ENCODE measurements at regions not wholly inside any gene's neighbourhood (a gene's known extent, or its start where the extent isn't known, plus 50 kb on each side); places are given as distances from the start of the nearest gene placed in this dataset.
A peak's percentile ranks its signal among the peaks of the same experiment; 100 is the strongest.

DNA sequence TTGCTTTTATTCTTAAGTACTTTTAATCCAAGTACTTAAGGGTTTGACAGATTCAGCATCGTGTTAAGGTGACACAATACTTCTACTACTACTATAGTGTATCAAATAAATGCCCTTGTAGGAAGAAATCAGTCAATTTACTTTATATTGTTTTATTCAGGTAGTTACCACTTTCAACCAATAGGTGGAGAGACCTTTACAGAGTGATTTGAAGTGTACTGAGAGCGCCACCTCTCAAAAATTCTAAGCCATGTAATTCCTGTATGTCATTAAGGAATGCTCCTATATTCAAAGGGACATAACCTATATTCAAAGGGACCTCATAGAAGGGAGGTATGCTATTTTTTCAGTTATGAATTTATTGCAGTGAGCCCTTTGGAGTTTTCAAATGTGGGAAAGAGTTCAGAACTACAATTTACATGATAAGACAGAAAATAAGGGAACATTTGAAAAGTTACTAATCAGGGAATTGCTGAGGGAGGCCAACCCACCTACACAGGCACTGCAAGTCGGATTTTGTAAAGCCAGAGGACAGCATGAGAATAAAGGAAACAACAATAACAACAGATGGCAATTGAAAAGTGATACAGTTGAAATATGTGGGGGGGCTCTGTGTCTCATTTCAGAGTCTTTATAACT lies 955.6 kb downstream of the TBC1D32 start:
- no peak overlapping the region for H2AFZ ChIP-seq
- peak; percentile 84 for ATAC-seq
- TF ChIP-seq ZNF114 (CRISPR knock-in tag; IDR thresholded peaks at IDR 0.05): no peak
- TF ChIP-seq, protein P1, sequence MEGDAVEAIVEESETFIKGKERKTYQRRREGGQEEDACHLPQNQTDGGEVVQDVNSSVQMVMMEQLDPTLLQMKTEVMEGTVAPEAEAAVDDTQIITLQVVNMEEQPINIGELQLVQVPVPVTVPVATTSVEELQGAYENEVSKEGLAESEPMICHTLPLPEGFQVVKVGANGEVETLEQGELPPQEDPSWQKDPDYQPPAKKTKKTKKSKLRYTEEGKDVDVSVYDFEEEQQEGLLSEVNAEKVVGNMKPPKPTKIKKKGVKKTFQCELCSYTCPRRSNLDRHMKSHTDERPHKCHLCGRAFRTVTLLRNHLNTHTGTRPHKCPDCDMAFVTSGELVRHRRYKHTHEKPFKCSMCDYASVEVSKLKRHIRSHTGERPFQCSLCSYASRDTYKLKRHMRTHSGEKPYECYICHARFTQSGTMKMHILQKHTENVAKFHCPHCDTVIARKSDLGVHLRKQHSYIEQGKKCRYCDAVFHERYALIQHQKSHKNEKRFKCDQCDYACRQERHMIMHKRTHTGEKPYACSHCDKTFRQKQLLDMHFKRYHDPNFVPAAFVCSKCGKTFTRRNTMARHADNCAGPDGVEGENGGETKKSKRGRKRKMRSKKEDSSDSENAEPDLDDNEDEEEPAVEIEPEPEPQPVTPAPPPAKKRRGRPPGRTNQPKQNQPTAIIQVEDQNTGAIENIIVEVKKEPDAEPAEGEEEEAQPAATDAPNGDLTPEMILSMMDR (conservative IDR thresholded peaks at IDR 0.05; ENCODE audit: low read depth in 2 of 2): peak; percentile 88 to 93

DNA sequence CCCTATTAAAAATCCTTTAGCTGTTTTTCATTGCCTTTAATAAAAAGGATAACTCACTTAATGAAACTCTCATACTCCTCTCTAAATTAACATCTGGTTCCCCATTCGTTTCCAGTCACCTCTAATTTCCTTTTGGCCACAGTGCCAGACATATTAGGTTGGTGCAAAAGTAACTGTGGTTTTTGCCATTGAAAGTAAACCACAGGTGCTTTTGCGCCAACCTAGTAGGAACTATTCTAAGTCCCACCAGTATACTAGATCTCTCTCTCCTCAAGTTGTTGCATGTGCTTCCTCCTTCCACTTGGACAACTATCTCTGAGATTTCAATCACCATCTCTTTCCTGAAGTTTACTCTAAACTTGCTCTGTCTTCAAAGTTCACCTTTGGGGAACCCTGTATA lies 961.1 kb downstream of the TBC1D32 start:
- Histone ChIP-seq H3K27ac (ENCODE audit: low read depth) (no peak overlapping the region), H4K20me1 (replicated peaks; ENCODE audit: insufficient read depth) (no peaks in the 10 kb centered on the region), H3K27me3 (ENCODE audit: insufficient read depth) (no peaks in the 10 kb centered on the region), H3K79me2 (replicated peaks; ENCODE audit: insufficient read depth) (no peaks in the 10 kb centered on the region), H3F3A (replicated peaks; ENCODE audit: low read depth) (no peaks in the 10 kb centered on the region), H2AFZ (no peak overlapping the region), H3K36me3 (ENCODE audit: insufficient read depth) (no peaks in the 10 kb centered on the region), H3K4me2 (no peak overlapping the region), H3K4me1 (ENCODE audit: insufficient read depth) (no peaks in the 10 kb centered on the region), H3K4me3 (no peak overlapping the region), H3K9me2 (ENCODE audit: insufficient read depth) (no peaks in the 10 kb centered on the region)
- no peaks in the 10 kb centered on the region for H3K36me3 Mint-ChIP-seq (ENCODE audit: low read depth)
- no peaks in the 10 kb centered on the region for H3K27me3 Mint-ChIP-seq (ENCODE audit: insufficient read depth, low read depth, poor library complexity)
- H3K4me1 Mint-ChIP-seq: peaks cover 6% of the 10 kb centered on the region
- ATAC-seq (no peak), DNase-seq (ENCODE audit: low spot score) (no peak)
- no peak for TF ChIP-seq JUNB (IDR thresholded peaks at IDR 0.05; ENCODE audit: unreplicated experiment)
- no peak for TF ChIP-seq ZNF114 (CRISPR knock-in tag; IDR thresholded peaks at IDR 0.05)
- TF ChIP-seq, protein P2, sequence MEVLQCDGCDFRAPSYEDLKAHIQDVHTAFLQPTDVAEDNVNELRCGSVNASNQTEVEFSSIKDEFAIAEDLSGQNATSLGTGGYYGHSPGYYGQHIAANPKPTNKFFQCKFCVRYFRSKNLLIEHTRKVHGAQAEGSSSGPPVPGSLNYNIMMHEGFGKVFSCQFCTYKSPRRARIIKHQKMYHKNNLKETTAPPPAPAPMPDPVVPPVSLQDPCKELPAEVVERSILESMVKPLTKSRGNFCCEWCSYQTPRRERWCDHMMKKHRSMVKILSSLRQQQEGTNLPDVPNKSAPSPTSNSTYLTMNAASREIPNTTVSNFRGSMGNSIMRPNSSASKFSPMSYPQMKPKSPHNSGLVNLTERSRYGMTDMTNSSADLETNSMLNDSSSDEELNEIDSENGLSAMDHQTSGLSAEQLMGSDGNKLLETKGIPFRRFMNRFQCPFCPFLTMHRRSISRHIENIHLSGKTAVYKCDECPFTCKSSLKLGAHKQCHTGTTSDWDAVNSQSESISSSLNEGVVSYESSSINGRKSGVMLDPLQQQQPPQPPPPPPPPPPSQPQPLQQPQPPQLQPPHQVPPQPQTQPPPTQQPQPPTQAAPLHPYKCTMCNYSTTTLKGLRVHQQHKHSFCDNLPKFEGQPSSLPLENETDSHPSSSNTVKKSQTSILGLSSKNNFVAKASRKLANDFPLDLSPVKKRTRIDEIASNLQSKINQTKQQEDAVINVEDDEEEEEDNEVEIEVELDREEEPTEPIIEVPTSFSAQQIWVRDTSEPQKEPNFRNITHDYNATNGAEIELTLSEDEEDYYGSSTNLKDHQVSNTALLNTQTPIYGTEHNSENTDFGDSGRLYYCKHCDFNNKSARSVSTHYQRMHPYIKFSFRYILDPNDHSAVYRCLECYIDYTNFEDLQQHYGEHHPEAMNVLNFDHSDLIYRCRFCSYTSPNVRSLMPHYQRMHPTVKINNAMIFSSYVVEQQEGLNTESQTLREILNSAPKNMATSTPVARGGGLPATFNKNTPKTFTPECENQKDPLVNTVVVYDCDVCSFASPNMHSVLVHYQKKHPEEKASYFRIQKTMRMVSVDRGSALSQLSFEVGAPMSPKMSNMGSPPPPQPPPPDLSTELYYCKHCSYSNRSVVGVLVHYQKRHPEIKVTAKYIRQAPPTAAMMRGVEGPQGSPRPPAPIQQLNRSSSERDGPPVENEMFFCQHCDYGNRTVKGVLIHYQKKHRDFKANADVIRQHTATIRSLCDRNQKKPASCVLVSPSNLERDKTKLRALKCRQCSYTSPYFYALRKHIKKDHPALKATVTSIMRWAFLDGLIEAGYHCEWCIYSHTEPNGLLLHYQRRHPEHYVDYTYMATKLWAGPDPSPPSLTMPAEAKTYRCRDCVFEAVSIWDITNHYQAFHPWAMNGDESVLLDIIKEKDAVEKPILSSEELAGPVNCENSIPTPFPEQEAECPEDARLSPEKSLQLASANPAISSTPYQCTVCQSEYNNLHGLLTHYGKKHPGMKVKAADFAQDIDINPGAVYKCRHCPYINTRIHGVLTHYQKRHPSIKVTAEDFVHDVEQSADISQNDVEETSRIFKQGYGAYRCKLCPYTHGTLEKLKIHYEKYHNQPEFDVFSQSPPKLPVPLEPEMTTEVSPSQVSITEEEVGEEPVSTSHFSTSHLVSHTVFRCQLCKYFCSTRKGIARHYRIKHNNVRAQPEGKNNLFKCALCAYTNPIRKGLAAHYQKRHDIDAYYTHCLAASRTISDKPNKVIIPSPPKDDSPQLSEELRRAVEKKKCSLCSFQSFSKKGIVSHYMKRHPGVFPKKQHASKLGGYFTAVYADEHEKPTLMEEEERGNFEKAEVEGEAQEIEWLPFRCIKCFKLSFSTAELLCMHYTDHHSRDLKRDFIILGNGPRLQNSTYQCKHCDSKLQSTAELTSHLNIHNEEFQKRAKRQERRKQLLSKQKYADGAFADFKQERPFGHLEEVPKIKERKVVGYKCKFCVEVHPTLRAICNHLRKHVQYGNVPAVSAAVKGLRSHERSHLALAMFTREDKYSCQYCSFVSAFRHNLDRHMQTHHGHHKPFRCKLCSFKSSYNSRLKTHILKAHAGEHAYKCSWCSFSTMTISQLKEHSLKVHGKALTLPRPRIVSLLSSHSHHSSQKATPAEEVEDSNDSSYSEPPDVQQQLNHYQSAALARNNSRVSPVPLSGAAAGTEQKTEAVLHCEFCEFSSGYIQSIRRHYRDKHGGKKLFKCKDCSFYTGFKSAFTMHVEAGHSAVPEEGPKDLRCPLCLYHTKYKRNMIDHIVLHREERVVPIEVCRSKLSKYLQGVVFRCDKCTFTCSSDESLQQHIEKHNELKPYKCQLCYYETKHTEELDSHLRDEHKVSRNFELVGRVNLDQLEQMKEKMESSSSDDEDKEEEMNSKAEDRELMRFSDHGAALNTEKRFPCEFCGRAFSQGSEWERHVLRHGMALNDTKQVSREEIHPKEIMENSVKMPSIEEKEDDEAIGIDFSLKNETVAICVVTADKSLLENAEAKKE (CRISPR knock-in tag; IDR thresholded peaks at IDR 0.05): no peak
- no peak overlapping the region for H3K4me3 Mint-ChIP-seq
- H3K27ac Mint-ChIP-seq: no peak overlapping the region
- no peaks in the 10 kb centered on the region for H3K9me3 Mint-ChIP-seq

More for the DNA sequence above, 955.6 kb downstream of the TBC1D32 start:
- Histone ChIP-seq H3K9me2 (ENCODE audit: insufficient read depth) (no peaks in the 10 kb centered on the region), H3K27me3 (ENCODE audit: insufficient read depth) (no peaks in the 10 kb centered on the region), H3K36me3 (ENCODE audit: insufficient read depth) (no peaks in the 10 kb centered on the region), H4K20me1 (replicated peaks; ENCODE audit: insufficient read depth) (no peaks in the 10 kb centered on the region), H3F3A (replicated peaks; ENCODE audit: low read depth) (no peaks in the 10 kb centered on the region), H3K27ac (ENCODE audit: low read depth) (no peak overlapping the region), H3K4me3 (no peak overlapping the region), H3K4me2 (no peak overlapping the region), H3K4me1 (ENCODE audit: insufficient read depth) (no peaks in the 10 kb centered on the region), H3K79me2 (replicated peaks; ENCODE audit: insufficient read depth) (no peaks in the 10 kb centered on the region)
- Mint-ChIP-seq H3K9me3 (no peaks in the 10 kb centered on the region; the same call in 2 of the 3 replicates), H3K27me3 (ENCODE audit: insufficient read depth, low read depth, poor library complexity) (no peaks in the 10 kb centered on the region), H3K27ac (no peak overlapping the region), H3K36me3 (ENCODE audit: low read depth) (no peaks in the 10 kb centered on the region), H3K4me3 (no peak overlapping the region), H3K4me1 (peaks cover 6% of the 10 kb centered on the region)
- DNase-seq (ENCODE audit: low spot score): peak; percentile 80
